Dermis blood vessel endothelial cell (primary cell): ENCODE measurements at regions not wholly inside any gene's neighbourhood (a gene's known extent, or its start where the extent isn't known, plus 50 kb on each side); places are given as distances from the start of the nearest gene placed in this dataset.

ENCODE experiments used
- DNase-seq: peaks from one replicate; pipeline ENCODE4 v3.0.0; 2010

DNA sequence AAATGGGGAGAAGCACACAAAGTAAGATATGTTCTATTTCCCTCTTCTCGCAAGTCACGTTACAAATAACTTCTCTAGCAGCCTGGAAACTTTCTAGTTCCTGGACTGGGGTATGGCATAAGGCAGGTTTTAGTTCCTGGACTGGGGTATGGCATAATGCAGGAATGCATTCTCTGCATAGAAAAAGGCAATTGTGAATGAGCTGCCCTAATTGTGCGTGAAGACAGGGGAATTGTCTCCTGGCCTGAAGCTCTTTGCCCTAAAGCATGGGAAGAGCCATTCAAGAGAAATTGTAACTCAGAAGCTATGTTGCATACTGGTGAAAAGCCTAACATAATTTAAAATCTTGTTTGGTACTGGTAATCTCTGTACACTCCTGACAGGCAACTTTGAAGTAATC, 54.3 kb upstream of the CBLB start:
- DNase-seq: no peak

DNA sequence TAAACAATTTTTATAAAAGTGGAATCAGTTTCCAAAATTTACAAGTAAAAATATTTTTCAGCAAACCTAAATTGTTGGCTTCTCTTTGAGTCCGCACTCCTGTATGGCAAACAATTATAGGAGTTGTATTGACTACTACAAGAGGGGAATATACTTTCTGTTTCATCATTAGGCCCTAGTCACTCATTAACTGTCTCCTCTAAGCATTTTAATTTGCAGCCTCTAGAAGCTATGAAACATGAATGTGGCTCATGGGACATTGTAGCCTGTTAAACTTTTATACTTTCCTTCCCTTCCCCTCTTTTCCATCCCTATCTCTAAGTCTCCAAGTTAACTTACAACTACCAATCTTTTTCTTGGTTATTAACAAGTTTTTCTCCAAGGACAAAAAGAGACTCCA, 58.9 kb upstream of the CBLB start:
- no peak for DNase-seq

DNA sequence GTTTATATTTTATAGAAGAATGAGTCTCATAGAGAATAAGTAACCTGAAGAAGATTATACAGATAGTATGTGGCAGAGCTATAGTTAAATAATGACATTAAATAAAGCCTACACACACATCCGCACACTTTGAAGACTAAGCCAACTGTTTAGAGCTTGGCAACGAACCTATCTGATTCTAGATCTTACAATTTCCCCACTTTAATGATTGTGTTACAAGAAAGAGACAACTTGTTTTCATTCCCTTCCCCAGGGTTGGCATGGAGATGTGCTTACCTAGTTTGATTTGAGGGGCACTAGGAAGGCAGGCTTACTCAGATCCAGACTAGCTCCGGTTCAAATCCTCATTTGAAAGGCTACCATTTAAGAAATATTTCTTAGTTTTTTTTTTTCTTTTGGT, 61.9 kb upstream of the CBLB start:
- peak; percentile 75 for DNase-seq

DNA sequence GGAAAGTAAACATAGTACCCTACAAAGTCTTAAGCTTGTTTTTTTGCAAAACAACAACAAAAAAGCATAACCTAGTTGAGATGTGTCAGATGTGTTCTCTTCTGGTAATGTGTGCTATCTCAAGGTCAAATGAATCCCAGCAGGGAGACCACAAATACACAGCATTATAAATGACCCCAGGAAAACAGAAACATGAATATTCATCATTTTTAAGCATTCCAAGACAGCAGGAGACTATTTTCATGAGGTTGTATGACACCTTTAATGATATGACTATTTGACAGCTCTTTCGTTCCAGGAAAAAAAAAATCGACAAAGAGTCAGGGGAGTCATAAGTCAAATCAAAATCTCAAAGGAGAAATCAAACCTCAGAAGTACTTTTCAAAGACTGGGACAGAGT, 62.7 kb upstream of the CBLB start:
- no peak for DNase-seq

DNA sequence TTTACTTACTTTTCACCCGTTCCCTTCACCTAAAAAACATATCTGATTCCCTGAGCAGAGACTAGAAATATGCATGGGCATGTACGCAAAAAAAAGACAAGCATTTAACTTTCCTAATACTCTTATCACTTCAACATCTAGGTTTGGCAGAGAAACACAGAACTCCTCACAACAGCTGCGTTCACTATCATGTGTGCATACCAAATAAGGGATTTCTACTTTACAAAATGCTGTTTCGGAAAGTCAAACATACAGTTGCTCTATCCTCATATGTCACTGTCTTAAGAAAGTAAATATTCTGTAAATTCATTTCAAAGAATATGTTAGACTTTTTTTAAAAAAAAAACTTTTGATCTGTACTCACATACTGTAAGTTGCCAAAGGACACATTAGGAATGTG, 65.1 kb upstream of the CBLB start:
- no peak for DNase-seq

DNA sequence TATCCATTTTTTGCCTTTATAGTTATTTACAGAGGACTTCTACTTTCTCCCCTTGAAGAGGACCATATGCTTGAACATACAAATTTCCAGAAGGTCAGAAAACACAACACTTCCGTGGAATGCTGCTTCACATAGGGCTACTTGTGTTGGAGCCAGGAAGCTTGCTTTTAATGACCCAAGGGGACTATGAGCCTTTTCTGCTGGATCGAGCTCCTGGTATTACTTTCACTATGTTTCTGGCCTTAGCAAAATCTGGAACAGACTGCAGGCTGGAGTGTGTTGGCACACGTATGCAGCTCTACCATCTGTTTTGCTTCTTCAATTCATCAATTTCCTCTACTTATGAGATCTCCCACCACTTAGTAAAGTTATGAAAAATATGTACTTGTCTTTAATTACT, 69.3 kb upstream of the CBLB start:
- DNase-seq: peak; percentile 41

DNA sequence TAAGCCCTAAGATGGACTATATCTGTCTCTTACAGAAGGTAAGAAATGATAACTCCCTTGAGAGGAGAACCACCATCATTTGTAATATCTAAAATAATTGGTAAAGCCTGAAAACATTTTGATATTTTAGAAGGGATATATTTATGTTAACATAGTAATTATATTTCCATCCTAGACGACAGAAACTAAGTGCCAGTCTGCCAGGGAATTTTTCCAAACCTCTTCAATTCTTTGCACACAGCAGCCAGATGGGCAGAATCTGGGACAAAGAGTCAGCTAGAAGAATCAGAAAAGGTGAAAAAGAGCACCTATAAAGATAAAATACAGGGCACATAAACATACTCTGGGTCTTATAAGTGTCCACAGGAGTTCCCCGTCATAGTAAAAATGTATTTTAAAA, 70.0 kb upstream of the CBLB start:
- no peak for DNase-seq

DNA sequence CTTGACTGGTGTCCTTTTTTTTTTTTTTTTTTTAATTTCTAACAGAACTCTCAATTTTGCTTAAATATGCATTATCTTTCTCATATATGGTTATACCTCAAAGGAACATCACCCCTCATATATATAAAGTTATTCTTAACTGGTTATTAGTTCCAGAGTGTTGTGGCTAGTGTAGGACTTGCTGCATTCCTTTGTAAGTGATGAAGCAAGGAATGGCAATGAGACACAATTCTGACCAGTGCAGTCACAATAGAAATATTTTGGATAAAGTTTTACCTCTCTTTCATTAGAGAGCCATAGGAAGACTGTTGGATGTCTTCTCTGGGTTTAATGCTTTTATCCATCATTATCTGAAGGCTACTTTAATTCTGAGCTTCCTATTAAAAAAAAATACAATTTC, 75.5 kb upstream of the CBLB start:
- no peak for DNase-seq

DNA sequence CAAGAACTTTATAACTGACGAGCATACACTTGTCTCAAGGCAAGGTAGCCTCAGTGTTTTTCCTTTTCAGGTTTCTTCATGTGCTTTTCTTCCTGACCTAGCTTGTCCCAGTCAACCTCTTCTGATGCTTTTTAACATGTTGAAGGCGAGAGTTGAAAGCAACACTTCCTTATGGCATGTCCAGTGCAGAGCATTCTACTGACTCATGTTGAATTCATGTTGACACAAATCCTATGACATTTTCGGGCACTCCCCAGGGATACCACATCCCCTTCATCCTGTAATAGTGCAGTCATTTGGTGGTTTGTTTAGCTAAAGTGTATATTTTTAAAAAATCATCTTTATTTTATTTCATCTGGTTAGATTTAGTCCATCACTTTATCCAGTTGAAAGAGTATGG, 75.9 kb upstream of the CBLB start:
- no peak for DNase-seq

DNA sequence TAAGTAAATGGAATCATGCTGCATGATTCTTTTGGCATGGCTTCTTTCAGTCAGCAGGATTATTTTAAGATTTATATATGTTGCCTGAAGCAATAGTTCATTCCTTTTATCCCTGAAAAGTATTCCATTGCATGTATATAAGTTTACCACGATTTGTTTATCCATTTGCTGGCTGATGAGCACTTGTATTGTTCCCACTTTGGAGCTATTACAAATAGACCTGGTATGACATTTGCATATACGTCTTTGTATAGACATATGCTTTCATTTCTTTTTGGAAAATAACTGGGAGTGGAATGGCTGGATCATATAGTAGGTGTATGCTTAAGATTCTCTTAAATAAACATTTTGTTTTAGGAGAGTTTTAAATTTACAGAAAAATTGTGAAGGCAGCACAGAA, 79.3 kb upstream of the CBLB start:
- no peak for DNase-seq

DNA sequence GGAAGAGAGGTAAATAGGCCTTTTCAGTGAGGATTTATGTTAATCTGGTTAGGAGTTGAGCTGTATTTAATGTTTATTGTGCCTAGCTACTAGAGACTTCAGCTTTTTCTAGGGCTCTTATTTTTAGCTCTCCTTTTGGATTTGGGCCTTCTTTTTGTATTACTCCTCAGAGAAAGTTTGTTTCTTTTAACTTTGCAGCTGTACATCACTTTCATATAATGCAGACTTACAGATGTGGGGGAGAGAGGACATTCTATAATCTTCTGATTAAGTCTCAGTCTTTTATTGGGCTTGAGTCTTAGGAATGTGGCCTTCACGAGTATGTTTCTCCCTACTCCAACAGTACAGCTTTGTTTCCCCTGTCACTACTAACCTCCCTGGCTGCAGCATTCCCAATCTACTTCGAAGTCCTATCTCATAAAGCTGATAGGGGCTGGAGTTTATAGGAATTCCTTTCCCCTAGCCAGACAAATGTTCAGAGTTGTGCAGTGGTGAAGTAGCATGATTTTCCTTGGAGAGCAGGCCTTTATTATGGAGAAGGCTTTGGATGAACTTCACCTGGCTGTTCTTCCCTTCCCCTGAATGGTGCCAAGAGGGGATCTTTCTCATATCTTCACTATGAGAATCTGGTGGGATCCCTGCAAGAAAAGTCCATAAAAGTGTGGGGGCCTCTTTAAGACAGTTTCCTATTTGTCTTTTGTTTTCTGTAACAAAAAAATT, 82.2 kb upstream of the CBLB start:
- no peak for DNase-seq

DNA sequence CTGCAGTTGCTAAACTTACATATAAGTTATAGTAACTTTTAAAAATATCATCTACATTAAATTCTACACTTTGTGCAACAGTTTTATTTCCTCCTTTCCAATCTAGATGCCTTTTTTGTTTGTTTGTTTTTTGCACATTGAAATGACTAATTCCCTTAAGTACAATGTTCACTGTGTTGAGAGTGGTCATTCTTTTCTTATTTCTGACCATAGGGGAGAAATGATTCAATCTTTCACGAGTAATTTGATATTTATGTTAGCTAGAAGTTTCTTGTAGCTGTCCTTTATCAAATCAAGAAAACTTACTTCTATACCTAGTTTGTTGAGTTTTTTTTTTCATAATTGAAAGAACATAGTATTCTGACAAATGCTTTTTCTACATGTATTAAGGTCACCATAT, 85.0 kb upstream of the CBLB start:
- DNase-seq: no peak

DNA sequence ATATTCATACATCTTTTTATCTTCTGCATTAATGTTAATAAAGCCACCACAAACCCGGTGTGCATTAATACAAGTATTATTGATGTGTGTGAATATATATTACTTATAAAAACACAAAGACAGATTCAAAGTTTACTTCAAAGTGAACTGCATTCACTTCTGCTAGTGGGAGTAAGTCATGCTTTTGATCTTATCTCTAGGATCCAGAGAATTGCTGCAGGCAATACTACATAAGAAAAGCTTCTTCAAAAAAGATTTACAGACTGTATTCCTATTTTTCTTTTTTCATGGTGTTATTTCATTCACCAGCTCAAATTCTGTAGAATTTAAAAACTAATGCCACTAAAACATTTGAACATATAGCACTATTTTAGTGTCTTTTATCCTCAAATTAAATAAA, 87.5 kb upstream of the CBLB start:
- no peak for DNase-seq

DNA sequence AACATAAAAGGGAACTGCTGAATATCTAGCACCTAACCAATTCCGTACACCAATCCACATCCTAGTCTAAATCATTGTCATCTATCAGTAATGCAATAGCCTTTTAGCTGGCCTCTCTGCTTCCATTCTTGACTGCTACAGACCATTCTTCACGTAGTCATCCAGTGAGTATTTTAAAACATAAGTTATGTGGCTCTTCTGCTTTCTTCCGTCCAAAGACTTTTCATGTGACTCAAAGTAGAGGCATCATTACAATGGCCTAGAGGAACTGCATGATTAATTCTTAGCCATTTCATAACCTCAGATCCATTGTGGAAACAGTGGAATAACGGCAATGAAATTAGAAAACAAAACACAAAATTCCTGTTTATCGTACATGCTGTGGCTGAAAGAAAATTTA, 88.9 kb upstream of the CBLB start:
- DNase-seq: no peak

DNA sequence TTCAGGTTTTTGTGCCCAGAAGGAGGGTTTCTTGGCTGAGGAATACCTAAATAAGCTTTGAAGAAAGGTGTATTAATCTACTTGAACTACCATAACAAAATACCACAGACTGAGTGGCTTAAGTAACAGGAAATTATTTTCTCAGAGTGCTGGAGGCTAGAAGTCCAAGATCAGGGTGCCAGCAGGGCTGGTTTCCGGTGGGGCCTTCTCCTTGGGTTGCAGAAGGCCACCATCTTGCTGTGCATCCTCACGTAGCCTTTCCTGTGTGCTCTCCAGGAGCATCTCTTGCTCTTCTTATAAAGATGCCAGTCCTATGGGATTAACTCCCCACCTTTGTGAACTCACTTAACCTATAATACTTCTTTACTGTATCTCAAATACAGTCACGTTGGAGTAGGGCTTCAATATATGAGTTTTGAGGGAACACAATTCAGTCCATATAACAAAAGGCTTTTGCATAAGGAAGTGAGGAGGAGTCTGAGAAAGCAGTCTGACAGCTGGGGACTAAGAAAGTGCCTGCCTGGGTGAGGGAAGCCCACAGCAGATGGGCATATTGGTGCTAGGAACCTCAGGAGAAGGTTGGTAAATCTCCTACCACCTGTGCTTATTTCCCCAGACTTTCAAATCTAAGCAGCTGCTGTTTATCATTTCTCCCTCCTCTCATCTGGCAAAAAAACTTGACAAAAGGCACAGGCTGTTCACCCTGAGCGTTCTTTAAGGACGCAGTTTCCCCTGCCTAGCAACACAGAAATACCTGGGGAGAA, 89.6 kb upstream of the CBLB start:
- no peak for DNase-seq

DNA sequence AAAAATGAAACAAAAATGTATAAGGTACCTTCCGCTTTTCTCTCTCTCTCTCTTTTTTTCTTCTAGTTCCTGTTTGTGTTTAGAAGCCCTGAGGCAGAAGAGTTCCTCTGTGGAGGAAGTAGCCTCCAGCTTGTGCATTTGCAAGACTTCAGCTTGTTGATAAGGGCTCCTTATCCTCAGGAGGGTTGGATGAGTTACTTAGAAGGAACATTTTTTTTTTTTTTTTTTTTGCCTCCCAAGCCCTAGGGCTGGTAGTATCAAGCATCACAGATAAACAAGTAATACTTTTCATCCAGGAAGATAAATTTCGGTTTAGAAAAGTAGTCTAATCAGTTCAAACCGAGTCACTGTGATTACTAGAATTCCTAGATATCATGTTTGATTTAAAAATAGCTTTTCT, 91.0 kb upstream of the CBLB start:
- no peak for DNase-seq

DNA sequence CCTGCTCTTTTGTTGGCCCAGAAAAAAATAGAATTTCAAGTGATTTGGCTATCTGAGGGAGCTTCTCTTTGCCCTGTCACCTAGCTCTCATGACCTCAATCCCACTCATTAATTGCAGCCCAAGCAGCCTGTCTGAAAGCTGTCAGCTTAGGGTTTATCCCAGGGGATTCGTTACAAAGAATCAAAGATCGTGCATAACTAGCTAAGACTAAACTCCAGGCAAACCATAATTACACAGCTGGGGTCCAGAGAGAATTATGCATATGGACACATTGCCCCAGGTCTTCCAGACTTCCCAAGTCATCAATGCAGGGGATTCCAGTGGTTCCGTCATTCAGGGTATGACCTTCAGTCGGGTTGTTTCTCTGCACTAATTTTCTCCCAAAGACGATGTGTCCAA, 91.6 kb upstream of the CBLB start:
- DNase-seq: no peak

DNA sequence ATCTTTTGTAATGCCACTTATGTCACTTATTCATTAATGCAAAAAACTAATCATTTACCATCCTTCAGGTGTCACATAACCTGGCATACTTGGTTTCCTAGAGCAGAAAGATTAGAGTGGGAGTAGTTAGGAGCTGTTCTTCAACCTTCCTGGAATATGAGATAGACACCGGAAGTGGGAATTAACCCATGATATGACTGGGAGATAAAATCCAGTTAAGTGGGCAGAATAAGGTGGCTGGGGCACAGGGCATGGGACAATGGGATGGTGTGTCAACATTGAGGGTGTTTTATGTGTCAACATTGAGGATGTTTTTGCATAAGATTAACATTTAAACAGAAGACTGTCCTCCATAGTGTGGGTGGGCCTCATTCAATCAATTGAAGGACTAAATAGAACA, 94.3 kb upstream of the CBLB start:
- DNase-seq: no peak

DNA sequence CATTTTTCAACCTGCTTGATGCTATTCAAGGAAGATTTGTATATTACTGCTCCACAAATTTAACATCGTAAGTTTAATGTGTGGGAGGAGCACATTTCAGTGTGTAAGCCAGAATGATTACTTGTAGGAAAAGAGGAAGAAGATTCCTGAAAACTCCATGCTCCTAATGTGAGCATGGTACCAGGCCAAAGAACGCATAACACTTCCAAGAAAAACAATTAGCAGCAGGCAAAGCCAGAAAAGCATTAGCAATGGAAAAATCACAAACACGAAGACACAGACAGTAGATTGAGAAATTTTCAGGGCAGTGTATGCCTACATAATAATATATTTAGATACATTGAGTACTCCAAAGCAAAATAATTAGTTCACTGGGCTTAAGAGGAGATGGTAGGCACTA, 96.6 kb upstream of the CBLB start:
- DNase-seq: peak; percentile 30

DNA sequence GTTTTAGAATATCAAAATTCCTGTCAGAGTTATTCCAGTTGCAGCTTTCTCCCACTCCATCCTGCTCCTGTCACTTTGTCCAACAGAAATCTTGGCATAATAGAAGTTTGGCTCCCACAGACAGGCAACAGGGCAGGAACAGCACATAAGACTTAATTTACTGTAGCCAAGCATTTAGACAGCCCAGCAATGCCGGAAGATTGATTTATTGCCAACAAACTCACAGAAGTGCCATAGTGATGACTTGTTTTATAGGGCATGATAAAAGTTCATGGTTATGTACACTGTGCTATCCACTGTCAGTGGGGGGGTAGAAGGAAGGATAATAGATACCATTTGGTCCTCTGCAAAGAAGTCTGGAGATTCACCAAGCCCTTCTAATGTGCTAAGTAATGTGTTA, 98.3 kb upstream of the CBLB start:
- no peak for DNase-seq

DNA sequence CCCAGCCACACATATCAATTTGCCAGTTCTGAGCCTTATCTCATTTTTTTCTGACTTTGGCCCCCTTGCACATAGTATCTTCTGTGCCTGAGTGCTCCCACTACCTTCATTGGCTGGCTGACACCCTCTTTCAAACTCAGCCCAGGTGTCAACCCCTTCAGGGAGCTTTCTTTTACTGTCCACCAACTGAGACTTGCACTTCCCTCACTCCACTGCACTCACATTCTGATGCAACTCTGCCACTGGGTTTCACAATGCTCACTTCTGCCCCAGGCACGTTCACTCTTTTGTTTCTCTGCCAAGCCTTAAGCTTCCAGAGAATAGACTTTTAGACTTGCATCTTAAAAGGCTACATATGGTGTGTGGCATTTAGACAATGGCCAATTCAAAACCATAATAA, 101.5 kb upstream of the CBLB start:
- DNase-seq: no peak

DNA sequence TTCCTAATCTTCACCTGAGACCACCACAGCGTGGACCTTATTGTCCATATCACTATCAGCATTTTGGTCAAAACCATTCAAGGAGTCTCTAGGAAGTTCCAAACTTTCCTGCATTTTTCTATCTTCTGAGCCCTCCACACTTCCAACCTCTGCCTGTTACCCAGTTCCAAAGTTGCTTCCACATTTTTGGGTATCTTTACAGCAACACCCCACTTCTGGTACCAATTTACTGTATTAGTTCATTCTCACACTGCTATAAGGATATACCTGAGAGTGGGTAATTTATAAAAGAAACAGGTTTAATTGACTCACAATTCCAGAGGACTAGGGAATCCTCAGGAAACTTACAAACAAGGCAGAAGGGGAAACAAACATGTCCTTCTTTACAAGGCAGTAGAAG, 103.3 kb upstream of the CBLB start:
- DNase-seq: no peak

DNA sequence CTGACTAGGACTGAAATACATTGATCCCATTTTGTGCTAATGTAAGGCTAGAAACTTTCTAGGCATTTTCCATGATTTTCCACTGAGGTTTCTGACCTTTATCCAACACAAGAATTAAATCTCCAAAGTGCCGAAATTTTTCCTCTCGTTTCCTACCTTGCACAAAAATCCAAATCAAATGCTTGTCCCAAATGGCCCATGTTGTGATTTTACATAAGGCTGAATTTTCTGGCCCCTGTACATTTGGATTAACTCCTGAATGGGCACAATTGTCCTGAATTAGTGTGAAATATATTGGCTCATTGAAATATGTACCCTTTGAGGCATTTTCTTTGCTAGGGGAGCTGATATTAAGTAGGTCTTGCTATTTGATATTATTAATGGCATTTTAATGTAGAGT, 105.6 kb upstream of the CBLB start:
- DNase-seq: no peak

DNA sequence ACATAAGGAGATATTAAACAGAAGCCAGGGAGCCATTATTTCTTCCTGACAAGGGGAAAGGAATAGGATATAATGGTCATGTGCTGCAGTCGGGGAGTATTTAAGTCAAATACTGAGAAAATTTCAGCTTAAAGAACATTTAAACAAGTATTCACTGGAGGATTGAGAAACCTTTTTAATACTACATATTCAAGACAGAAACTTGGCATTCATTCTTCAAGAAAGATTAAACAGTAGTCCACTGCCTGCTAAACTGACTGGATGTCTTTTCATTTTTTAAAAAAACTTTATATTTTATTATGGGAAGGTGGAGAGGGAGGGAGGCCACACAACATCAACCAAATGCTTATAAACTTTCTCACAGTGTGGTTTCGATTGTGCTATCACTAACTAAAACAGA, 107.4 kb upstream of the CBLB start:
- DNase-seq: no peak

DNA sequence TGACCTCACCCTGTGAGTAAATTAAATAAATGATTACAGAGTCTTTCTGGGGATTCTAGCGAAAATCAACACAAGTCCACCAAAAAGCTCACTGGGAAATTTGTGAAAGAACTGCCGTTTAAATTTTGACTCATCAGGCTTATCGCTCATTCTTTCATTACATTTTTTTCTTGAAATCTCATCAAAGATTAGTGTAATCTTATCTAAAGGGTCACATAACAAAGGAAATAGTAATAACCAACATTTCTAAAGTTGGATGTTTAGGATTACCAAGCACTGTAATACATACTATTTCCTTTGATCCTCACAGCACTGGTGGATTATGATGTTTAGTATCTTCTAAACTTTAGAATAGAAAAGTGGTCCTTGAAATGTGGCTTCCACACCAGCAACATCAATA, 111.1 kb upstream of the CBLB start:
- no peak for DNase-seq
